ENCODE measurements at regions not wholly inside any gene's neighbourhood (a gene's known extent, or its start where the extent isn't known, plus 50 kb on each side); places are given as distances from the start of the nearest gene placed in this dataset.

GRCh38 chr4:60201052-60201673 lies 999.0 kb upstream of the ADGRL3 start:
- TF ChIP-seq CTCF (conservative IDR thresholded peaks at IDR 0.05; ENCODE audit: low read depth): peak; percentile 90
- POLR2A ChIA-PET (ENCODE audit: low non-redundant PET): no interaction called here
- CTCF ChIA-PET: interaction anchor here (0.6 to 0.7 kb wide), 3 partner anchors 8 to 1074 kb away, joined by 3 read pairs; no protein-coding TSS in a partner anchor
- no peak overlapping the region for H3K27ac ChIP-seq
- peak; percentile 32 for DNase-seq (ENCODE audit: low spot score)

- CTCF ChIA-PET: interaction anchor here (0.6 to 0.9 kb wide), 2 partner anchors 9 to 113 kb away, joined by 3 to 6 read pairs; no protein-coding TSS in a partner anchor
- no peak for TF ChIP-seq CTCF (conservative IDR thresholded peaks at IDR 0.05; ENCODE audit: low read depth)
Observed at GRCh38 chr4:60209588-60209987, 990.5 kb upstream of the ADGRL3 start.

DNA sequence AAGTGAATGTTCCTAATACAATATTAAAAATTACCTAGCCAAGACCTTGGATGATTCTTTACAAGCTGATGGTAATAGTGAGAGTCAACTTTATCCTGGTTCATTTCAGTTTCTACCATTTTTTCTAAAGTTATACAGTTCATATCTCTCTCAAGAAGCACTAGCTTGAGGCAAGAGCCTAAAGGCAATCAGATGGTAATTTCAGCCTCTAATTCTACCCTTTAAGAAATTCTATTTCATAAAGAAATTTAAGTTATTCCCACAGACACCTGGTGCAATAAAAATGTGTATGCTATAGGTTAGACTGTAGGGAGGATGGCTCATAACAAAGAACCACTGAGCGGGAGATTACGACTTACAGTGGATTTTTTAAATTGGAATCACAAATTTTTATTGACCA lies 984.2 kb upstream of the ADGRL3 start:
- TF ChIP-seq CTCF (conservative IDR thresholded peaks at IDR 0.05; ENCODE audit: low read depth): no peak
- H3K27ac ChIP-seq: no peak overlapping the region
- CTCF ChIA-PET: interaction anchor here (0.7 kb wide), 1 partner anchor 1417 kb away, joined by 3 read pairs; no protein-coding TSS in a partner anchor
- DNase-seq (ENCODE audit: low spot score): no peak
- POLR2A ChIA-PET (ENCODE audit: low non-redundant PET): no interaction called here

More at GRCh38 chr4:60209588-60209987, 990.5 kb upstream of the ADGRL3 start:
- no peak overlapping the region for H3K27ac ChIP-seq
- no peak for DNase-seq (ENCODE audit: low spot score)
- POLR2A ChIA-PET (ENCODE audit: low non-redundant PET): no interaction called here

DNA sequence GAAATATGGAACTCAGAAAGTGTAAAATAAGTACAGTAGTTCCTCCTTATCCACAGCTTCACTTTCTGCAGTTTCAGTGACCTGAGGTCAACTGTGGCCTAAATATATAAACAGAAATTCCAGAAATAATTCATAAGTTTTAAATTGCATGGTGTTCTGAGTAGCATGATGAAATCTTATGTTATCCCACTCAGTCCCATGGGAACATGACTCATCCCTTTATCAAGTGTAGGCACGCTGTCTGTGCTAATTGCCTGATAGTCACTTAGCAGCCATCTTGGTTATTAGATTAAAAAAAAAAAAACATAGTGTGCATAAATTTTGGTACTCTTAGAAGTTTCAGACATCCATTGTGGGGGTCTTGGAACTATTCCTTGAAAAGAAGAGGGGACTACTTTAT lies 983.4 kb upstream of the ADGRL3 start:
- no peak for TF ChIP-seq CTCF (conservative IDR thresholded peaks at IDR 0.05; ENCODE audit: low read depth)
- ChIA-PET POLR2A (ENCODE audit: low non-redundant PET) (no interaction called here), CTCF (interaction anchor here (0.7 kb wide), 1 partner anchor 1046 kb away, joined by 3 read pairs; no protein-coding TSS in a partner anchor)
- H3K27ac ChIP-seq: peak overlapping the region; percentile 45; the same call in 1 of the 2 replicates
- DNase-seq (ENCODE audit: low spot score): peak; percentile 64

GRCh38 chr4:60221866-60222265 lies 978.3 kb upstream of the ADGRL3 start:
- no peak for DNase-seq (ENCODE audit: low spot score)
- POLR2A ChIA-PET (ENCODE audit: low non-redundant PET): no interaction called here
- CTCF ChIA-PET: interaction anchor here (0.7 kb wide), 1 partner anchor 22 kb away, joined by 3 read pairs; no protein-coding TSS in a partner anchor
- H3K27ac ChIP-seq: no peak overlapping the region
- no peak for TF ChIP-seq CTCF (conservative IDR thresholded peaks at IDR 0.05; ENCODE audit: low read depth)

- H3K27ac ChIP-seq: no peak overlapping the region
- no peak for DNase-seq (ENCODE audit: low spot score)
- no peak for TF ChIP-seq CTCF (conservative IDR thresholded peaks at IDR 0.05; ENCODE audit: low read depth)
- ChIA-PET CTCF (no interaction called here), POLR2A (ENCODE audit: low non-redundant PET) (no interaction called here)
Observed at GRCh38 chr4:60223208-60223923, 976.8 kb upstream of the ADGRL3 start.

Data from RWPE1 (cell line).